PC-3 (cell line): ENCODE measurements at regions not wholly inside any gene's neighbourhood (a gene's known extent, or its start where the extent isn't known, plus 50 kb on each side); places are given as distances from the start of the nearest gene placed in this dataset.

Source experiments
- ATAC-seq: fragments of 200-7000 bp; cut with Tn5 transposase; 2 replicates; pipeline ENCODE4 v1.9.1; 2020; ENCODE audit warnings: mild to moderate bottlenecking, moderate library complexity
- BruUV-seq: library from RNA; stranded (reverse); fragments of 400-500 nt; replicated peaks from 2 replicates; lab custom pipeline; 2021; lab: Mats Ljungman, UMichigan
- CTCF ChIA-PET: fragments of 300-600 bp; sonication (Branson Sonifier 250); formaldehyde crosslinking; loops from one replicate; lab custom pipeline; 2022; ENCODE audit warnings: antibody characterized with exemption; lab: Charles Lee
- POLR2A ChIA-PET: fragments of 300-600 bp; sonication (Branson Sonifier 250); formaldehyde crosslinking; loops from one replicate; lab custom pipeline; 2022; ENCODE audit warnings: antibody characterized with exemption; ENCODE audit not compliant: unreplicated experiment; lab: Charles Lee
- DNase-seq: peaks from one replicate; pipeline ENCODE4 v3.0.0-alpha.2; 2015
- H2AFZ ChIP-seq: fragments of 300-600 bp; sonication (generic); 2 replicates; pipeline ENCODE4 v1.6.0; 2016; ENCODE audit warnings: antibody characterized with exemption, low read length
- H3F3A ChIP-seq: fragments of 300-600 bp; sonication (generic); one replicate; pipeline ENCODE4 v1.6.0; 2017; ENCODE audit warnings: antibody characterized with exemption, low read length, control low read depth, mild to moderate bottlenecking; ENCODE audit not compliant: unreplicated experiment
- H3K27ac ChIP-seq: fragments of 300-600 bp; sonication (generic); 2 replicates; pipeline ENCODE4 v1.5.1; 2016; ENCODE audit warnings: mild to moderate bottlenecking, low read length
- H3K27me3 ChIP-seq: fragments of 300-600 bp; sonication (generic); 2 replicates; pipeline ENCODE4 v1.6.1; 2016; ENCODE audit warnings: low read length, mixed read lengths
- H3K36me3 ChIP-seq: fragments of 300-600 bp; sonication (generic); 2 replicates; pipeline ENCODE4 v1.6.1; 2016; ENCODE audit warnings: low read depth, mixed run types, low read length, mixed read lengths
- H3K4me1 ChIP-seq: fragments of 300-600 bp; sonication (generic); 2 replicates; pipeline ENCODE4 v1.5.1; 2016; ENCODE audit warnings: low read length; ENCODE audit not compliant: insufficient read depth
- H3K4me2 ChIP-seq: fragments of 300-600 bp; sonication (generic); 2 replicates; pipeline ENCODE4 v1.6.0; 2016; ENCODE audit warnings: low read length
- H3K4me3 ChIP-seq: fragments of 300-600 bp; sonication (generic); 2 replicates; pipeline ENCODE4 v1.5.1; 2016; ENCODE audit warnings: mild to moderate bottlenecking, low read length, mixed read lengths
- H3K79me2 ChIP-seq: fragments of 300-600 bp; sonication (generic); 2 replicates; pipeline ENCODE4 v1.6.1; 2017; ENCODE audit warnings: low read length, mixed read lengths
- H3K9ac ChIP-seq: fragments of 300-600 bp; sonication (generic); 2 replicates; pipeline ENCODE4 v1.6.0; 2016; ENCODE audit warnings: mild to moderate bottlenecking, low read length
- H3K9me2 ChIP-seq: fragments of 300-600 bp; sonication (generic); replicated peaks from 2 replicates; pipeline ENCODE4 v1.6.1; 2016; ENCODE audit warnings: mixed run types, low read length, mixed read lengths
- H3K9me3 ChIP-seq: fragments of 300-600 bp; sonication (generic); 2 replicates; pipeline ENCODE4 v1.6.1; 2016; ENCODE audit warnings: low read length, mixed read lengths
- H4K20me1 ChIP-seq: fragments of 300-600 bp; sonication (generic); 2 replicates; pipeline ENCODE4 v1.6.1; 2016; ENCODE audit warnings: low read length, mixed read lengths
- CTCF ChIP-seq: fragments of 300-600 bp; sonication (generic); conservative IDR thresholded peaks from 2 replicates; pipeline ENCODE4 v1.5.1; 2017; ENCODE audit warnings: antibody characterized with exemption, low read depth, mild to moderate bottlenecking, low read length
- EZH2 ChIP-seq: fragments of 300-600 bp; sonication (generic); IDR thresholded peaks from one replicate; pipeline ENCODE4 v1.6.1; 2017; ENCODE audit warnings: antibody characterized with exemption, mild to moderate bottlenecking, low read length; ENCODE audit not compliant: unreplicated experiment
- EZH2phosphoT487 ChIP-seq: fragments of 300-600 bp; sonication (generic); IDR thresholded peaks from 2 replicates; pipeline ENCODE4 v1.6.1; 2018; ENCODE audit warnings: mild to moderate bottlenecking, antibody characterized with exemption, low read length, borderline replicate concordance
- intact Hi-C: fragments of 100-400 bp; cut with micrococcal nuclease; formaldehyde crosslinking; loops from 2 replicates; pipeline ENCODE4 v1.9.0; 2023

DNA sequence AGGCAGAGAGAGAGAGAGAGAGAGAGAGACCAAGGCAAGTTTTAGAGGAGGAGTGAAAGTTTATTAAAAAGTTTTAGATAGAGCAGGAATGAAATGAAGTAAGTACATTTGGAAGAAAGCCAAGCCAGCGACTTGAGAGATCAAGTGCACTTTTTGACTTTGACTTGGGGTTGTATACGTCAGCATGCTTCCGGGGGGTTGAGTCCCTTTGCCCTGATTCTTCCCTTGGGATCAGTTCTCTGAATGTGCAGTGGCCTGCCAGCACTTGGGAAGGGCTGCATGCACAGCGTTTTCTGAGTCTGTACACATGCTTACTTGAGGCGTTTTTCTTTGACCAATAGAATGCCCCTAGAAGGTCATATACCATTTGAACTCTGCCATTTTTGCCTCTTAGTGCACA lies 400.5 kb downstream of the PDGFC start:
- H3K9me2 ChIP-seq, result no peaks in the 10 kb centered on the region
- CTCF ChIA-PET, result no interaction called here
- no peaks in the 10 kb centered on the region for H3K79me2 ChIP-seq
- H4K20me1 ChIP-seq, result no peaks in the 10 kb centered on the region
- no peak overlapping the region for H3K9ac ChIP-seq
- H2AFZ ChIP-seq, result no peak overlapping the region
- H3K4me2 ChIP-seq, result no peak overlapping the region
- no peak for DNase-seq
- no peaks in the 10 kb centered on the region for H3K27me3 ChIP-seq
- H3K27ac ChIP-seq, result no peak overlapping the region
- no peak overlapping the region for H3K4me3 ChIP-seq
- BruUV-seq, result no TSS peak
- no peaks in the 10 kb centered on the region for H3K9me3 ChIP-seq
- H3F3A ChIP-seq, result no peaks in the 10 kb centered on the region
- no peak for ATAC-seq
- no peaks in the 10 kb centered on the region for H3K4me1 ChIP-seq
- TF ChIP-seq CTCF (no peak), EZH2 (no peak), EZH2phosphoT487 (no peak)
- POLR2A ChIA-PET, result no interaction called here
- H3K36me3 ChIP-seq, result no peaks in the 10 kb centered on the region
- intact Hi-C loops, result loop anchor here (10.0 kb wide), 1 partner anchor 204 kb away; no protein-coding TSS in a partner anchor

- Histone ChIP-seq H3K79me2 (no peaks in the 10 kb centered on the region), H3K27me3 (no peaks in the 10 kb centered on the region), H4K20me1 (no peaks in the 10 kb centered on the region), H3K4me1 (no peaks in the 10 kb centered on the region), H3K4me3 (no peak overlapping the region), H3F3A (no peaks in the 10 kb centered on the region), H3K27ac (no peak overlapping the region), H3K9me3 (no peaks in the 10 kb centered on the region), H3K36me3 (no peaks in the 10 kb centered on the region), H3K9me2 (no peaks in the 10 kb centered on the region), H3K9ac (no peak overlapping the region), H2AFZ (no peak overlapping the region), H3K4me2 (no peak overlapping the region)
- POLR2A ChIA-PET, result no interaction called here
- no peak for DNase-seq
- intact Hi-C loops, result no loop called here
- CTCF ChIA-PET, result no interaction called here
- no TSS peak for BruUV-seq
- TF ChIP-seq CTCF, result no peak
- no peak for TF ChIP-seq EZH2phosphoT487
- TF ChIP-seq EZH2, result no peak
- ATAC-seq, result no peak
These were observed 402.1 kb downstream of the PDGFC start for GRCh38 chr4:156569535-156569934.

GRCh38 chr4:156568484-156568883 lies 403.1 kb downstream of the PDGFC start:
- H3K9ac ChIP-seq, result no peak overlapping the region
- no peak overlapping the region for H3K4me3 ChIP-seq
- ChIA-PET CTCF (no interaction called here), POLR2A (no interaction called here)
- no TSS peak for BruUV-seq
- no peak overlapping the region for H3K27ac ChIP-seq
- ATAC-seq (no peak), DNase-seq (no peak)
- H3K4me1 ChIP-seq, result no peaks in the 10 kb centered on the region
- no peaks in the 10 kb centered on the region for H3K9me2 ChIP-seq
- no peaks in the 10 kb centered on the region for H3K79me2 ChIP-seq
- H3K27me3 ChIP-seq, result no peaks in the 10 kb centered on the region
- no peak overlapping the region for H3K4me2 ChIP-seq
- H3F3A ChIP-seq, result no peaks in the 10 kb centered on the region
- TF ChIP-seq EZH2 (no peak), CTCF (no peak), EZH2phosphoT487 (no peak)
- H3K9me3 ChIP-seq, result no peaks in the 10 kb centered on the region
- no peak overlapping the region for H2AFZ ChIP-seq
- H3K36me3 ChIP-seq, result no peaks in the 10 kb centered on the region
- intact Hi-C loops, result no loop called here
- no peaks in the 10 kb centered on the region for H4K20me1 ChIP-seq
